Peyer's patch (tissue), 4 donors: ENCODE measurements at regions not wholly inside any gene's neighbourhood (a gene's known extent, or its start where the extent isn't known, plus 50 kb on each side); places are given as distances from the start of the nearest gene placed in this dataset.

Experiments
- POLR2A ChIP-seq, 2 donors: fragments of 450-650 bp; IDR thresholded peaks; one replicate each; pipeline ENCODE4 v1.5.1; 2017; ENCODE audit warnings: antibody characterized with exemption in 2 of 2, mild to moderate bottlenecking in 2 of 2, moderate library complexity in 2 of 2
- TF ChIP-seq, protein P1 (sequence below), 6 experiments: fragments of 450-650 bp in 4 of 6; fragments of 200-600 bp in 2 of 6; sonication (generic) in 1 of 6; IDR thresholded peaks; one replicate each; pipeline ENCODE4 v1.5.1; 2017 to 2019; ENCODE audit warnings: antibody characterized with exemption in 6 of 6, mild to moderate bottlenecking in 3 of 6, moderate library complexity in 1 of 6

DNA sequence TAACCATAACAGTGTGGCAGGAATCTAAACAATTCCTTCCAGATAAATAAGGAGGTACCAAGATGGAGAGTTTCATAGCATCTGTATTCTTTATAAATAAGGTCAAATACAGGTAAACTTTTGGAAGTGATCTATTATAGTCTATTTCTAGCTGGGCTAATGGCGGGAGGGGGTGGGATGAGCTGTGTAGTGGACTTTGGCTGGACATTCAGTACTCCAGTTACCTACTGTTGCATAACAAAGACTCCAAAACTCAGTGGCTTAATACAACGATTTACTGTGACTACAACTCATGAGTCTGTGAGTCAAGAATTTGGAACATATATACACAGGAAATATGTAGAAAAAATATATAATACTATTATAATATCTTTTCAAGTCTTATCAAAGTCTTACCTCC lies 496.1 kb downstream of the BCL11B start:
- no peak for TF ChIP-seq POLR2A (IDR thresholded peaks at IDR 0.05)
- TF ChIP-seq, protein P1, sequence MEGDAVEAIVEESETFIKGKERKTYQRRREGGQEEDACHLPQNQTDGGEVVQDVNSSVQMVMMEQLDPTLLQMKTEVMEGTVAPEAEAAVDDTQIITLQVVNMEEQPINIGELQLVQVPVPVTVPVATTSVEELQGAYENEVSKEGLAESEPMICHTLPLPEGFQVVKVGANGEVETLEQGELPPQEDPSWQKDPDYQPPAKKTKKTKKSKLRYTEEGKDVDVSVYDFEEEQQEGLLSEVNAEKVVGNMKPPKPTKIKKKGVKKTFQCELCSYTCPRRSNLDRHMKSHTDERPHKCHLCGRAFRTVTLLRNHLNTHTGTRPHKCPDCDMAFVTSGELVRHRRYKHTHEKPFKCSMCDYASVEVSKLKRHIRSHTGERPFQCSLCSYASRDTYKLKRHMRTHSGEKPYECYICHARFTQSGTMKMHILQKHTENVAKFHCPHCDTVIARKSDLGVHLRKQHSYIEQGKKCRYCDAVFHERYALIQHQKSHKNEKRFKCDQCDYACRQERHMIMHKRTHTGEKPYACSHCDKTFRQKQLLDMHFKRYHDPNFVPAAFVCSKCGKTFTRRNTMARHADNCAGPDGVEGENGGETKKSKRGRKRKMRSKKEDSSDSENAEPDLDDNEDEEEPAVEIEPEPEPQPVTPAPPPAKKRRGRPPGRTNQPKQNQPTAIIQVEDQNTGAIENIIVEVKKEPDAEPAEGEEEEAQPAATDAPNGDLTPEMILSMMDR (IDR thresholded peaks at IDR 0.05), result no peak
